Natural killer cell (primary cell): ENCODE measurements at regions not wholly inside any gene's neighbourhood (a gene's known extent, or its start where the extent isn't known, plus 50 kb on each side); places are given as distances from the start of the nearest gene placed in this dataset.

Source experiments
- ATAC-seq, 3 donors: fragments of 150-1000 bp in 2 of 3; fragments of 200-7000 bp in 1 of 3; cut with Tn5 transposase; 1 replicate in 1 of 3; 2 replicates in 2 of 3; pipeline ENCODE4 v1.10.0; 2021; ENCODE audit warnings: mild to moderate bottlenecking in 2 of 3, moderate library complexity in 2 of 3
- DNase-seq, 2 donors: peaks; one replicate each; pipeline versions ENCODE4 v3.0.0 to v3.0.0-alpha.2; 2013 to 2021; ENCODE audit warnings: mixed read lengths in 1 of 2
- H3K27ac ChIP-seq: one replicate; pipeline ENCODE4 v1.5.1; 2013; ENCODE audit warnings: mild to moderate bottlenecking, low read length
- H3K27me3 ChIP-seq: one replicate; pipeline ENCODE4 v1.6.1; 2013; ENCODE audit warnings: low read length; ENCODE audit not compliant: control insufficient read depth, insufficient read depth
- H3K36me3 ChIP-seq: one replicate; pipeline ENCODE4 v1.6.1; 2013; ENCODE audit warnings: low read length; ENCODE audit not compliant: control insufficient read depth, insufficient read depth
- H3K4me1 ChIP-seq: one replicate; pipeline ENCODE4 v1.6.1; 2013; ENCODE audit warnings: low read length; ENCODE audit not compliant: control insufficient read depth, insufficient read depth
- H3K4me3 ChIP-seq: one replicate; pipeline ENCODE4 v1.5.1; 2013; ENCODE audit warnings: low read length
- H3K9me3 ChIP-seq: one replicate; pipeline ENCODE4 v1.6.1; 2013; ENCODE audit warnings: low read length; ENCODE audit not compliant: control insufficient read depth, insufficient read depth
- H3K27ac Mint-ChIP-seq, 2 donors: one replicate each; pipeline ENCODE4 v1.8.0; 2022; ENCODE audit warnings: mild to moderate bottlenecking in 2 of 2, mixed read lengths in 2 of 2, moderate library complexity in 1 of 2
- H3K27me3 Mint-ChIP-seq, 2 donors: one replicate each; pipeline ENCODE4 v1.8.0; 2022; ENCODE audit warnings: low read depth in 2 of 2, mixed read lengths in 2 of 2
- H3K36me3 Mint-ChIP-seq: one replicate; pipeline ENCODE4 v1.8.0; 2022; ENCODE audit warnings: mixed read lengths
- H3K4me1 Mint-ChIP-seq, 2 donors: one replicate each; pipeline ENCODE4 v1.8.0; 2022; ENCODE audit warnings: mixed read lengths in 2 of 2
- H3K4me3 Mint-ChIP-seq: one replicate; pipeline ENCODE4 v1.8.0; 2022; ENCODE audit warnings: mild to moderate bottlenecking, moderate library complexity, mixed read lengths
- H3K9me3 Mint-ChIP-seq, 2 donors: one replicate each; pipeline ENCODE4 v1.8.0; 2022; ENCODE audit warnings: mixed read lengths in 2 of 2
- CTCF ChIP-seq: fragments of 200-600 bp; IDR thresholded peaks from one replicate; pipeline ENCODE4 v1.8.0; 2022; ENCODE audit warnings: antibody characterized with exemption
- WGBS: methylation state at CpG from one replicate; pipeline ENCODE4 v1.1.7; 2013; ENCODE audit warnings: missing lambda C conversion rate; ENCODE audit not compliant: insufficient coverage; 5-methylcytosine and 5-hydroxymethylcytosine counted together
- intact Hi-C: fragments of 100-400 bp; cut with micrococcal nuclease; formaldehyde crosslinking; loops from one replicate; pipeline ENCODE4 v1.14.2; 2022

- Histone ChIP-seq H3K27ac (no peak overlapping the region), H3K9me3 (no peaks in the 10 kb centered on the region), H3K4me3 (no peak overlapping the region), H3K27me3 (no peaks in the 10 kb centered on the region), H3K4me1 (no peaks in the 10 kb centered on the region), H3K36me3 (no peaks in the 10 kb centered on the region)
- no peak overlapping the region for H3K27ac Mint-ChIP-seq
- peaks cover 6% of the 10 kb centered on the region in 2 donors for H3K4me1 Mint-ChIP-seq
- TF ChIP-seq CTCF = no peak
- H3K9me3 Mint-ChIP-seq = no peaks in the 10 kb centered on the region
- no peak overlapping the region for H3K4me3 Mint-ChIP-seq
- ATAC-seq (peak in 2 of 3 donors; percentile 33 to 38), DNase-seq (peak in 1 of 2 donors; percentile 18)
- intact Hi-C loops = loop anchor here (5.0 kb wide), 1 partner anchor 117 kb away; no protein-coding TSS in a partner anchor
- H3K36me3 Mint-ChIP-seq = no peaks in the 10 kb centered on the region
- 5% methylated on average over 7 of the region's 7 CpGs for WGBS
- peaks cover 13 to 14% of the 10 kb centered on the region in 2 donors for H3K27me3 Mint-ChIP-seq
These were observed 141.7 kb upstream of the PFKP start for GRCh38 chr10:2925631-2926030.

GRCh38 chr10:2924431-2924830 lies 142.9 kb upstream of the PFKP start:
- ATAC-seq = peak in 1 of 3 donors; percentile 53
- H3K36me3 ChIP-seq = no peaks in the 10 kb centered on the region
- no peak for TF ChIP-seq CTCF
- no peaks in the 10 kb centered on the region for H3K9me3 ChIP-seq
- H3K4me1 ChIP-seq = no peaks in the 10 kb centered on the region
- Mint-ChIP-seq H3K9me3 (no peaks in the 10 kb centered on the region), H3K36me3 (no peaks in the 10 kb centered on the region), H3K4me3 (no peak overlapping the region), H3K27ac (no peak overlapping the region), H3K27me3 (peaks cover 13 to 14% of the 10 kb centered on the region in 2 donors), H3K4me1 (peaks cover 6% of the 10 kb centered on the region in 2 donors)
- 90% methylated on average over 10 of the region's 10 CpGs for WGBS
- no peaks in the 10 kb centered on the region for H3K27me3 ChIP-seq
- DNase-seq = no peak
- H3K4me3 ChIP-seq = no peak overlapping the region
- H3K27ac ChIP-seq = no peak overlapping the region
- intact Hi-C loops = no loop called here

GRCh38 chr10:2921956-2922680 lies 145.2 kb upstream of the PFKP start:
- Histone ChIP-seq H3K9me3 (no peaks in the 10 kb centered on the region), H3K36me3 (no peaks in the 10 kb centered on the region), H3K27ac (no peak overlapping the region), H3K4me1 (no peaks in the 10 kb centered on the region), H3K27me3 (no peaks in the 10 kb centered on the region), H3K4me3 (no peak overlapping the region)
- DNase-seq (no peak), ATAC-seq (no peak)
- Mint-ChIP-seq H3K36me3 (no peaks in the 10 kb centered on the region), H3K4me3 (no peak overlapping the region), H3K4me1 (no peaks in the 10 kb centered on the region), H3K27ac (no peak overlapping the region), H3K9me3 (no peaks in the 10 kb centered on the region), H3K27me3 (peaks cover 3 to 14% of the 10 kb centered on the region in 2 donors)
- 82% methylated on average over 26 of the region's 26 CpGs for WGBS
- no peak for TF ChIP-seq CTCF
- intact Hi-C loops = no loop called here

- Histone ChIP-seq H3K27me3 (no peaks in the 10 kb centered on the region), H3K4me3 (no peak overlapping the region), H3K9me3 (no peaks in the 10 kb centered on the region), H3K36me3 (no peaks in the 10 kb centered on the region), H3K4me1 (no peaks in the 10 kb centered on the region), H3K27ac (no peak overlapping the region)
- ATAC-seq = no peak
- H3K9me3 Mint-ChIP-seq = no peaks in the 10 kb centered on the region
- WGBS = 69% methylated on average over 6 of the region's 6 CpGs
- H3K4me3 Mint-ChIP-seq = no peak overlapping the region
- H3K27me3 Mint-ChIP-seq = peaks cover 7 to 14% of the 10 kb centered on the region in 2 donors
- H3K36me3 Mint-ChIP-seq = no peaks in the 10 kb centered on the region
- TF ChIP-seq CTCF = no peak
- H3K27ac Mint-ChIP-seq = no peak overlapping the region
- intact Hi-C loops = no loop called here
- no peak for DNase-seq
- no peaks in the 10 kb centered on the region for H3K4me1 Mint-ChIP-seq
These were observed 146.7 kb upstream of the PFKP start for GRCh38 chr10:2920637-2921036.
